ENCODE measurements at regions not wholly inside any gene's neighbourhood (a gene's known extent, or its start where the extent isn't known, plus 50 kb on each side); places are given as distances from the start of the nearest gene placed in this dataset.

DNA sequence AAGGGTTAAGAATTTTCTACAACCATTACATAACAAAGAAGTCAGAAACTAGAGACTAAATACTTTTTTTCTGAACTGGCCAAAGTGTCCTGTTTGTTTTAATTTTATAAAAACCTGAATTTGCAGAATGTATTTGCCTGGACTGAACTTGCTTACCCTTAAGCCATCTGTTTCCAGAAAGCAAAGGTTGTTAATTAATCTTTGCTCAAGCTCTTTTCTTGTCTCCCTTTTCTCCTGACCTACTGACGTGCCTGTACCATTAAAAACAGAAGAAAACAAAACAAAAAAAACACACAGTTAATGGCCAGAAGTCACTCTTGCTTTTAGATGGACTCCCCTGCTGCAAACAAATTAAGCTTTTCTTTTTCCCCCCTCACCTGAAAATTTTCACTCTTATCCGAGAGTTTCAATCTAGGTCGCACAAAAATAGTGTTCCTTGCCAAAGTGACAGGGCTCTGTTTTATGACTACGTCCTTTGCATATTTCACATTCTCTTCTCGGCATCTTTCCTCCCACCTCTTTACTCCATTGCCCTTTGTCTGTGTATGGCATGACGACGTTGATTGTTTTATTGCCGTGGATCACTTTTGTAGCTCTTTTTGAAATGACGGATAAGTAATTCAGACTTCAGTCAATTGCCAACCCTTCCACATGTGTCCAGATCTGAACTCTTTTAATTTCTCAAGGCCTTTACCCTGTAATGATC lies 333.8 kb upstream of the GRIN3A start:
- no peak for TF ChIP-seq KLF9 (CRISPR knock-in tag; IDR thresholded peaks at IDR 0.05; ENCODE audit: low read depth)
- TF ChIP-seq ETV5 (CRISPR knock-in tag; IDR thresholded peaks at IDR 0.05; ENCODE audit: borderline replicate concordance): no peak
- no peak for TF ChIP-seq CTCF (CRISPR knock-in tag; IDR thresholded peaks at IDR 0.05)
- TF ChIP-seq POLR2AphosphoS5 (IDR thresholded peaks at IDR 0.05; ENCODE audit: low read depth, low read length): no peak

All from HepG2 (cell line).